PFSK-1 (cell line): ENCODE measurements at regions not wholly inside any gene's neighbourhood (a gene's known extent, or its start where the extent isn't known, plus 50 kb on each side); places are given as distances from the start of the nearest gene placed in this dataset.

Experiments used
- FOXP2 ChIP-seq: optimal IDR thresholded peaks from 2 replicates; pipeline ENCODE3; 2011; ENCODE audit warnings: borderline replicate concordance, control low read depth, inconsistent platforms; ENCODE audit not compliant: insufficient read depth; ENCODE audit errors: extremely low read length, extremely low read depth
- POLR2AphosphoS5 ChIP-seq: IDR thresholded peaks from 2 replicates; pipeline ENCODE4 v1.6.1; 2012; ENCODE audit warnings: low read depth, mild to moderate bottlenecking, control low read depth, low read length, moderate library complexity
- REST ChIP-seq, 2 experiments: IDR thresholded peaks; 2 replicates each; pipeline versions ENCODE4 v1.6.1 to v1.8.0; 2011 to 2012; ENCODE audit warnings: low read depth in 2 of 2, low read length in 2 of 2, control low read depth in 1 of 2, inconsistent platforms in 1 of 2, mild to moderate bottlenecking in 1 of 2, moderate library complexity in 1 of 2; ENCODE audit not compliant: insufficient read depth in 1 of 2
- SIN3A ChIP-seq: IDR thresholded peaks from 2 replicates; pipeline ENCODE4 v1.6.1; 2012; ENCODE audit warnings: mild to moderate bottlenecking, low read length, moderate library complexity, borderline replicate concordance; ENCODE audit not compliant: insufficient read depth
- TAF1 ChIP-seq: IDR thresholded peaks from 2 replicates; pipeline ENCODE4 v1.6.1; 2012; ENCODE audit warnings: low read length, control low read depth, borderline replicate concordance; ENCODE audit not compliant: insufficient read depth

GRCh38 chr7:153320681-153321080, 561.1 kb downstream of the ACTR3B start:
- no peak for TF ChIP-seq SIN3A
- no peak for TF ChIP-seq POLR2AphosphoS5
- no peak for TF ChIP-seq REST (IDR thresholded peaks at IDR 0.05; ENCODE audit: insufficient read depth in 1 of 2, low read depth in 2 of 2, low read length in 2 of 2)
- TF ChIP-seq FOXP2, result no peak
- no peak for TF ChIP-seq TAF1

GRCh38 chr7:153322991-153323390, 563.4 kb downstream of the ACTR3B start:
- TF ChIP-seq TAF1, result no peak
- no peak for TF ChIP-seq POLR2AphosphoS5
- TF ChIP-seq FOXP2, result no peak
- no peak for TF ChIP-seq SIN3A
- TF ChIP-seq REST (IDR thresholded peaks at IDR 0.05; ENCODE audit: insufficient read depth in 1 of 2, low read depth in 2 of 2, low read length in 2 of 2), result no peak

DNA sequence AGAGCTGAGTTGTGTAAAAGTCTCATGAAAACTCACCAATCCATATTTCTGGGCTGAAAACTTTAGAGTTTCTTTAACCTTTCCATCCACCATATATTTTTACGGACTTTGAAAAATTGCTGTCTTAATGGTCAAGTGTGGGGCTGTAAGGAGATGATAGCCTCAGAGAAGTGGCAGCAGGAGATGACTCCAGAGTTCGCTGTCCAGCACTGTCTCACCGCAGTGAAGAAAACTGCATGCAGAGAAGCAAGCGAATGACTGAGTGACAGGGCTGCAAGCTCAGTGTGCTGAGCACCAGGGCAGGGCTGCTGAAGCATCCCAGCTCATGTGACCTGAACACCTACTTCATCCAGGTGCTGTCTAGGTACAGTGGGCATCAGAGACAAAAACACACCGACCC, 564.5 kb downstream of the ACTR3B start:
- peak; percentile 61 to 85 for TF ChIP-seq REST (IDR thresholded peaks at IDR 0.05; ENCODE audit: insufficient read depth in 1 of 2, low read depth in 2 of 2, low read length in 2 of 2)
- no peak for TF ChIP-seq TAF1

- TF ChIP-seq TAF1 (no peak), REST (IDR thresholded peaks at IDR 0.05; ENCODE audit: insufficient read depth in 1 of 2, low read depth in 2 of 2, low read length in 2 of 2) (no peak), POLR2AphosphoS5 (no peak), SIN3A (no peak), FOXP2 (no peak)
These were observed 568.1 kb downstream of the ACTR3B start for GRCh38 chr7:153327683-153328082.

DNA sequence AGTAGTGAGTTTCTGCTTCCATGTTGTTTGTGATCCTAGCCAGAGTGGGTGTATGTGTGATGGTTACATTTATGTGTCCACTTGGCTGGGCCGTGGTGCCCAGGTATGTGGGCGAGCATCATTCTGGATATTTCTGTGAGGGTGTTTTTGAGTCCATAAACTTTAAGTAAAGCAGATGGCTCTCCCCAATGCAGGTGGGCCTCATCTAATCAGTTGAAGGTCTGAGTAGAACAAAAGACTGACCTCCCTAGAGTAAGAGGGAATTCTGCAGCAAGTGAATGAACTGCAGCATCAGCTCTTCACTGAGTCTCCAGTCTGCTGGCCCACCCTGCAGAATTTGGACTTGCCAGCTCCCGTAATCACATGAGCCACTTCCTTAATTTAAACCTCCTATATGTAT, 571.9 kb downstream of the ACTR3B start:
- TF ChIP-seq POLR2AphosphoS5 (no peak), TAF1 (no peak)

GRCh38 chr7:153354071-153354470, 594.5 kb downstream of the ACTR3B start:
- no peak for TF ChIP-seq TAF1
- TF ChIP-seq SIN3A, result no peak
- TF ChIP-seq REST (IDR thresholded peaks at IDR 0.05; ENCODE audit: insufficient read depth in 1 of 2, low read depth in 2 of 2, low read length in 2 of 2), result no peak
- TF ChIP-seq POLR2AphosphoS5, result no peak
- no peak for TF ChIP-seq FOXP2
